ENCODE measurements at regions not wholly inside any gene's neighbourhood (a gene's known extent, or its start where the extent isn't known, plus 50 kb on each side); places are given as distances from the start of the nearest gene placed in this dataset.

- no peak for DNase-seq
Observed at GRCh38 chr3:124586126-124587052, 143.9 kb upstream of the UMPS start.

GRCh38 chr3:124587053-124587408, 143.2 kb upstream of the UMPS start:
- no peak for DNase-seq

- DNase-seq = no peak
Observed at GRCh38 chr3:124588036-124588435, 142.2 kb upstream of the UMPS start.

GRCh38 chr3:124588794-124589193, 141.5 kb upstream of the UMPS start:
- no peak for DNase-seq

GRCh38 chr3:124591699-124592098, 138.6 kb upstream of the UMPS start:
- DNase-seq = no peak

- no peak for DNase-seq
Observed at GRCh38 chr3:124592658-124593441, 137.4 kb upstream of the UMPS start.

GRCh38 chr3:124593442-124593829, 136.8 kb upstream of the UMPS start:
- DNase-seq = no peak

GRCh38 chr3:124594581-124594980, 135.7 kb upstream of the UMPS start:
- DNase-seq = no peak

- DNase-seq = no peak
Observed at GRCh38 chr3:124597273-124597672, 133.0 kb upstream of the UMPS start.

- no peak for DNase-seq
Observed at GRCh38 chr3:124597979-124598378, 132.3 kb upstream of the UMPS start.

GRCh38 chr3:124599147-124599765, 131.0 kb upstream of the UMPS start:
- DNase-seq = no peak

- no peak for DNase-seq
Observed at GRCh38 chr3:124599779-124600693, 130.2 kb upstream of the UMPS start.

GRCh38 chr3:124600765-124601164, 129.5 kb upstream of the UMPS start:
- no peak for DNase-seq

- DNase-seq = no peak
Observed at GRCh38 chr3:124601190-124601589, 129.1 kb upstream of the UMPS start.

- no peak for DNase-seq
Observed at GRCh38 chr3:124602980-124603627, 127.1 kb upstream of the UMPS start.

GRCh38 chr3:124605781-124606579, 124.3 kb upstream of the UMPS start:
- DNase-seq = no peak

- no peak for DNase-seq
Observed at GRCh38 chr3:124607163-124607562, 123.1 kb upstream of the UMPS start.

- DNase-seq = no peak
Observed at GRCh38 chr3:124609402-124609801, 120.8 kb upstream of the UMPS start.

GRCh38 chr3:124610130-124610529, 120.1 kb upstream of the UMPS start:
- no peak for DNase-seq

GRCh38 chr3:124611520-124611919, 118.7 kb upstream of the UMPS start:
- no peak for DNase-seq

- DNase-seq = no peak
Observed at GRCh38 chr3:124615896-124616543, 114.2 kb upstream of the UMPS start.
